PC-3 (cell line): ENCODE measurements at regions not wholly inside any gene's neighbourhood (a gene's known extent, or its start where the extent isn't known, plus 50 kb on each side); places are given as distances from the start of the nearest gene placed in this dataset.

Experiments used
- ATAC-seq: fragments of 200-7000 bp; cut with Tn5 transposase; 2 replicates; pipeline ENCODE4 v1.9.1; 2020; ENCODE audit warnings: mild to moderate bottlenecking, moderate library complexity
- BruUV-seq: library from RNA; stranded (reverse); fragments of 400-500 nt; replicated peaks from 2 replicates; lab custom pipeline; 2021; lab: Mats Ljungman, UMichigan
- CTCF ChIA-PET: fragments of 300-600 bp; sonication (Branson Sonifier 250); formaldehyde crosslinking; loops from one replicate; lab custom pipeline; 2022; ENCODE audit warnings: antibody characterized with exemption; lab: Charles Lee
- POLR2A ChIA-PET: fragments of 300-600 bp; sonication (Branson Sonifier 250); formaldehyde crosslinking; loops from one replicate; lab custom pipeline; 2022; ENCODE audit warnings: antibody characterized with exemption; ENCODE audit not compliant: unreplicated experiment; lab: Charles Lee
- DNase-seq: peaks from one replicate; pipeline ENCODE4 v3.0.0-alpha.2; 2015
- H2AFZ ChIP-seq: fragments of 300-600 bp; sonication (generic); 2 replicates; pipeline ENCODE4 v1.6.0; 2016; ENCODE audit warnings: antibody characterized with exemption, low read length
- H3F3A ChIP-seq: fragments of 300-600 bp; sonication (generic); one replicate; pipeline ENCODE4 v1.6.0; 2017; ENCODE audit warnings: antibody characterized with exemption, low read length, control low read depth, mild to moderate bottlenecking; ENCODE audit not compliant: unreplicated experiment
- H3K27ac ChIP-seq: fragments of 300-600 bp; sonication (generic); 2 replicates; pipeline ENCODE4 v1.5.1; 2016; ENCODE audit warnings: mild to moderate bottlenecking, low read length
- H3K27me3 ChIP-seq: fragments of 300-600 bp; sonication (generic); 2 replicates; pipeline ENCODE4 v1.6.1; 2016; ENCODE audit warnings: low read length, mixed read lengths
- H3K36me3 ChIP-seq: fragments of 300-600 bp; sonication (generic); 2 replicates; pipeline ENCODE4 v1.6.1; 2016; ENCODE audit warnings: low read depth, mixed run types, low read length, mixed read lengths
- H3K4me1 ChIP-seq: fragments of 300-600 bp; sonication (generic); 2 replicates; pipeline ENCODE4 v1.5.1; 2016; ENCODE audit warnings: low read length; ENCODE audit not compliant: insufficient read depth
- H3K4me2 ChIP-seq: fragments of 300-600 bp; sonication (generic); 2 replicates; pipeline ENCODE4 v1.6.0; 2016; ENCODE audit warnings: low read length
- H3K4me3 ChIP-seq: fragments of 300-600 bp; sonication (generic); 2 replicates; pipeline ENCODE4 v1.5.1; 2016; ENCODE audit warnings: mild to moderate bottlenecking, low read length, mixed read lengths
- H3K79me2 ChIP-seq: fragments of 300-600 bp; sonication (generic); 2 replicates; pipeline ENCODE4 v1.6.1; 2017; ENCODE audit warnings: low read length, mixed read lengths
- H3K9ac ChIP-seq: fragments of 300-600 bp; sonication (generic); 2 replicates; pipeline ENCODE4 v1.6.0; 2016; ENCODE audit warnings: mild to moderate bottlenecking, low read length
- H3K9me2 ChIP-seq: fragments of 300-600 bp; sonication (generic); replicated peaks from 2 replicates; pipeline ENCODE4 v1.6.1; 2016; ENCODE audit warnings: mixed run types, low read length, mixed read lengths
- H3K9me3 ChIP-seq: fragments of 300-600 bp; sonication (generic); 2 replicates; pipeline ENCODE4 v1.6.1; 2016; ENCODE audit warnings: low read length, mixed read lengths
- H4K20me1 ChIP-seq: fragments of 300-600 bp; sonication (generic); 2 replicates; pipeline ENCODE4 v1.6.1; 2016; ENCODE audit warnings: low read length, mixed read lengths
- CTCF ChIP-seq: fragments of 300-600 bp; sonication (generic); conservative IDR thresholded peaks from 2 replicates; pipeline ENCODE4 v1.5.1; 2017; ENCODE audit warnings: antibody characterized with exemption, low read depth, mild to moderate bottlenecking, low read length
- EZH2 ChIP-seq: fragments of 300-600 bp; sonication (generic); IDR thresholded peaks from one replicate; pipeline ENCODE4 v1.6.1; 2017; ENCODE audit warnings: antibody characterized with exemption, mild to moderate bottlenecking, low read length; ENCODE audit not compliant: unreplicated experiment
- EZH2phosphoT487 ChIP-seq: fragments of 300-600 bp; sonication (generic); IDR thresholded peaks from 2 replicates; pipeline ENCODE4 v1.6.1; 2018; ENCODE audit warnings: mild to moderate bottlenecking, antibody characterized with exemption, low read length, borderline replicate concordance
- intact Hi-C: fragments of 100-400 bp; cut with micrococcal nuclease; formaldehyde crosslinking; loops from 2 replicates; pipeline ENCODE4 v1.9.0; 2023

GRCh38 chr1:59146651-59147358 is 150.1 kb upstream of the FGGY start:
- Histone ChIP-seq H3K27ac (peak overlapping the region; percentile 31), H4K20me1 (no peaks in the 10 kb centered on the region)

GRCh38 chr1:59149435-59149834 is 147.5 kb upstream of the FGGY start:
- H3K4me1 ChIP-seq: peaks cover 50% of the 10 kb centered on the region
- BruUV-seq: no TSS peak
- CTCF ChIA-PET: no interaction called here

More at GRCh38 chr1:59146651-59147358, 150.1 kb upstream of the FGGY start:
- ChIA-PET POLR2A (no interaction called here), CTCF (no interaction called here)
- Histone ChIP-seq H3K4me1 (peaks cover 61% of the 10 kb centered on the region), H3K9me2 (no peaks in the 10 kb centered on the region), H3K27me3 (no peaks in the 10 kb centered on the region), H3K4me2 (peak overlapping the region; percentile 92), H3K9me3 (no peaks in the 10 kb centered on the region), H3K9ac (peak overlapping the region; percentile 63), H3K79me2 (peaks cover 4% of the 10 kb centered on the region; the same call in 1 of the 2 replicates), H3F3A (peaks cover 14% of the 10 kb centered on the region), H3K36me3 (no peaks in the 10 kb centered on the region), H2AFZ (peak overlapping the region; percentile 91), H3K4me3 (peak overlapping the region; percentile 68)
- intact Hi-C loops: loop anchor here (1.0 to 10.0 kb wide), 4 partner anchors 298 to 548 kb away; partner anchors contain the start of gene JUN
- TF ChIP-seq EZH2phosphoT487 (no peak), CTCF (no peak), EZH2 (no peak)
- BruUV-seq: no TSS peak
- ATAC-seq (peak; percentile 11), DNase-seq (peak; percentile 46)

More at GRCh38 chr1:59149435-59149834, 147.5 kb upstream of the FGGY start:
- Histone ChIP-seq H3K9me2 (no peaks in the 10 kb centered on the region), H3K9ac (no peak overlapping the region), H3F3A (peaks cover 9% of the 10 kb centered on the region), H3K27me3 (no peaks in the 10 kb centered on the region), H4K20me1 (no peaks in the 10 kb centered on the region), H3K4me2 (no peak overlapping the region), H3K4me3 (no peak overlapping the region), H3K36me3 (no peaks in the 10 kb centered on the region), H3K27ac (no peak overlapping the region), H3K9me3 (no peaks in the 10 kb centered on the region), H3K79me2 (peaks cover 4% of the 10 kb centered on the region; the same call in 1 of the 2 replicates), H2AFZ (no peak overlapping the region)
- DNase-seq (no peak), ATAC-seq (no peak)
- TF ChIP-seq EZH2 (no peak), CTCF (no peak), EZH2phosphoT487 (no peak)
- POLR2A ChIA-PET: interaction anchor here (0.6 kb wide), 1 partner anchor 78 kb away, joined by 3 read pairs; no protein-coding TSS in a partner anchor
- intact Hi-C loops: loop anchor here (10.0 kb wide), 3 partner anchors 295 to 545 kb away; no protein-coding TSS in a partner anchor
